H9 (cell line): ENCODE measurements at regions not wholly inside any gene's neighbourhood (a gene's known extent, or its start where the extent isn't known, plus 50 kb on each side); places are given as distances from the start of the nearest gene placed in this dataset.

Source experiments
- DNase-seq: peaks from one replicate; pipeline ENCODE4 v3.0.0-alpha.2; 2017
- H2AFZ ChIP-seq: one replicate; pipeline ENCODE4 v1.6.1; 2013; ENCODE audit warnings: mild to moderate bottlenecking, low read length, control low read depth, moderate library complexity
- H2AK5ac ChIP-seq: 2 replicates; pipeline ENCODE4 v1.6.1; 2013; ENCODE audit warnings: low read length, control low read depth, mixed read lengths; ENCODE audit not compliant: insufficient read length
- H2BK120ac ChIP-seq: one replicate; pipeline ENCODE4 v1.6.1; 2013; ENCODE audit warnings: low read depth, mild to moderate bottlenecking, low read length, control low read depth, inconsistent platforms; ENCODE audit not compliant: poor library complexity, severe bottlenecking
- H2BK12ac ChIP-seq: 2 replicates; pipeline ENCODE4 v1.6.1; 2013; ENCODE audit warnings: low read length, control low read depth, mixed read lengths, low read depth; ENCODE audit not compliant: insufficient read length
- H2BK15ac ChIP-seq: 2 replicates; pipeline ENCODE4 v1.6.1; 2013; ENCODE audit warnings: low read depth, low read length, control low read depth
- H2BK20ac ChIP-seq: one replicate; pipeline ENCODE4 v1.6.1; 2013; ENCODE audit warnings: low read depth, mild to moderate bottlenecking, low read length, control low read depth, inconsistent platforms; ENCODE audit not compliant: poor library complexity, severe bottlenecking
- H2BK5ac ChIP-seq: 2 replicates; pipeline ENCODE4 v1.6.1; 2013; ENCODE audit warnings: low read length, control low read depth, mixed read lengths; ENCODE audit not compliant: insufficient read length
- H3K14ac ChIP-seq: 2 replicates; pipeline ENCODE4 v1.6.1; 2013; ENCODE audit warnings: low read length, control low read depth; ENCODE audit not compliant: insufficient read depth
- H3K18ac ChIP-seq: 2 replicates; pipeline ENCODE4 v1.6.1; 2013; ENCODE audit warnings: low read depth, mild to moderate bottlenecking, mixed read lengths, low read length, control low read depth; ENCODE audit not compliant: insufficient read length
- H3K23ac ChIP-seq: 2 replicates; pipeline ENCODE4 v1.6.1; 2013; ENCODE audit warnings: low read length, control low read depth, mixed read lengths, low read depth; ENCODE audit not compliant: insufficient read length
- H3K23me2 ChIP-seq: 2 replicates; pipeline ENCODE4 v1.6.1; 2013; ENCODE audit warnings: low read depth, mild to moderate bottlenecking, mixed read lengths, low read length, control low read depth; ENCODE audit not compliant: insufficient read length, poor library complexity, severe bottlenecking
- H3K27ac ChIP-seq: 2 replicates; pipeline ENCODE4 v1.5.1; 2013; ENCODE audit warnings: low read length, control low read depth, mixed read lengths, low read depth; ENCODE audit not compliant: insufficient read length
- H3K27me3 ChIP-seq: 2 replicates; pipeline ENCODE4 v1.6.1; 2013; ENCODE audit warnings: low read length, control low read depth, inconsistent platforms; ENCODE audit not compliant: insufficient read depth
- H3K4ac ChIP-seq: 2 replicates; pipeline ENCODE4 v1.6.1; 2013; ENCODE audit warnings: low read depth, mild to moderate bottlenecking, control low read depth, inconsistent platforms, low read length, moderate library complexity
- H3K4me1 ChIP-seq: 2 replicates; pipeline ENCODE4 v1.6.1; 2013; ENCODE audit warnings: low read length, control low read depth, inconsistent platforms; ENCODE audit not compliant: insufficient read depth
- H3K4me2 ChIP-seq: 2 replicates; pipeline ENCODE4 v1.6.1; 2013; ENCODE audit warnings: low read length, control low read depth, mixed read lengths; ENCODE audit not compliant: insufficient read length, insufficient read depth
- H3K56ac ChIP-seq: 2 replicates; pipeline ENCODE4 v1.6.1; 2013; ENCODE audit warnings: low read depth, mild to moderate bottlenecking, mixed read lengths, low read length, control low read depth; ENCODE audit not compliant: insufficient read length
- H3K79me1 ChIP-seq: 2 replicates; pipeline ENCODE4 v1.6.1; 2013; ENCODE audit warnings: low read depth, mild to moderate bottlenecking, moderate library complexity, low read length, control low read depth, inconsistent platforms; ENCODE audit not compliant: insufficient read depth, poor library complexity, severe bottlenecking
- H3K79me2 ChIP-seq: 2 replicates; pipeline ENCODE4 v1.6.1; 2013; ENCODE audit warnings: low read length, control low read depth, inconsistent platforms; ENCODE audit not compliant: insufficient read depth
- H3K9ac ChIP-seq: 2 replicates; pipeline ENCODE4 v1.6.1; 2013; ENCODE audit warnings: low read length, control low read depth, mixed read lengths; ENCODE audit not compliant: insufficient read length; ENCODE audit errors: extremely low read depth
- H3K9me3 ChIP-seq: one replicate; pipeline ENCODE4 v1.6.1; 2013; ENCODE audit warnings: low read depth, low read length, inconsistent platforms; ENCODE audit not compliant: control insufficient read depth
- H3T11ph ChIP-seq: one replicate; pipeline ENCODE4 v1.6.1; 2013; ENCODE audit warnings: mild to moderate bottlenecking, low read length, control low read depth, inconsistent platforms
- H4K20me1 ChIP-seq: one replicate; pipeline ENCODE4 v1.6.1; 2013; ENCODE audit not compliant: control insufficient read depth, insufficient read length, insufficient read depth
- H4K5ac ChIP-seq: 2 replicates; pipeline ENCODE4 v1.6.1; 2013; ENCODE audit warnings: low read depth, mild to moderate bottlenecking, mixed read lengths, low read length, control low read depth; ENCODE audit not compliant: insufficient read length
- H4K8ac ChIP-seq: replicated peaks from 2 replicates; pipeline ENCODE4 v1.6.1; 2013; ENCODE audit warnings: low read length, control low read depth, mixed read lengths, low read depth; ENCODE audit not compliant: insufficient read length
- H4K91ac ChIP-seq: 2 replicates; pipeline ENCODE4 v1.6.1; 2013; ENCODE audit warnings: low read depth, mild to moderate bottlenecking, moderate library complexity, mixed read lengths, low read length, control low read depth; ENCODE audit not compliant: insufficient read length
- H3K27ac Mint-ChIP-seq, 3 experiments: 2 replicates in 2 of 3; 3 replicates in 1 of 3; pipeline ENCODE4 v1.8.0; 2020 to 2021; ENCODE audit warnings: mixed read lengths in 3 of 3, mild to moderate bottlenecking in 1 of 3, moderate library complexity in 1 of 3
- H3K27me3 Mint-ChIP-seq: 2 replicates; pipeline ENCODE4 v1.8.0; 2021; ENCODE audit warnings: low read depth, mild to moderate bottlenecking, moderate library complexity, mixed read lengths
- H3K36me3 Mint-ChIP-seq, 3 experiments: 2 replicates in 2 of 3; 3 replicates in 1 of 3; pipeline ENCODE4 v1.8.0; 2020 to 2021; ENCODE audit warnings: low read depth in 3 of 3, mixed read lengths in 3 of 3; ENCODE audit not compliant: insufficient read depth in 1 of 3
- H3K4me1 Mint-ChIP-seq, 2 experiments: 2 replicates each; pipeline ENCODE4 v1.8.0; 2020; ENCODE audit warnings: mixed read lengths in 2 of 2
- H3K4me3 Mint-ChIP-seq, 2 experiments: 2 replicates in 1 of 2; 3 replicates in 1 of 2; pipeline ENCODE4 v1.8.0; 2020 to 2021; ENCODE audit warnings: mild to moderate bottlenecking in 2 of 2, mixed read lengths in 2 of 2, moderate library complexity in 1 of 2
- H3K9me3 Mint-ChIP-seq, 2 experiments: 2 replicates in 1 of 2; 3 replicates in 1 of 2; pipeline ENCODE4 v1.8.0; 2020; ENCODE audit warnings: mild to moderate bottlenecking in 2 of 2, mixed read lengths in 2 of 2, moderate library complexity in 1 of 2
- WGBS: extraction: QIAGEN DNeasy Blood & Tissue Kit; methylation state at CpG from one replicate; pipeline ENCODE4 v1.1.7; 2013; ENCODE audit warnings: missing lambda C conversion rate, low lambda C conversion rate, mixed read lengths; ENCODE audit not compliant: insufficient read length; ENCODE audit errors: extremely low coverage; 5-methylcytosine and 5-hydroxymethylcytosine counted together
- TF ChIP-seq, protein P1 (sequence below): fragments of 200-600 bp; sonication (generic); conservative IDR thresholded peaks from 3 replicates; pipeline ENCODE4 v1.8.0; 2021; ENCODE audit warnings: antibody characterized with exemption, mild to moderate bottlenecking

- Histone ChIP-seq H3K27me3 (no peaks in the 10 kb centered on the region), H2BK120ac (no peak overlapping the region), H3K9ac (no peak overlapping the region), H2AFZ (no peak overlapping the region), H3K23me2 (no peaks in the 10 kb centered on the region), H3K79me2 (no peaks in the 10 kb centered on the region), H3K9me3 (peaks cover 80% of the 10 kb centered on the region), H3T11ph (no peak overlapping the region), H3K14ac (no peak overlapping the region), H4K20me1 (no peaks in the 10 kb centered on the region), H3K18ac (no peak overlapping the region), H3K79me1 (no peaks in the 10 kb centered on the region), H4K5ac (no peak overlapping the region), H2BK5ac (no peak overlapping the region), H2AK5ac (no peak overlapping the region), H3K4ac (no peak overlapping the region), H3K4me1 (no peaks in the 10 kb centered on the region), H3K23ac (no peak overlapping the region), H2BK15ac (no peak overlapping the region), H3K27ac (no peak overlapping the region), H2BK12ac (no peak overlapping the region), H4K91ac (no peak overlapping the region), H3K4me2 (no peak overlapping the region), H3K56ac (no peak overlapping the region), H4K8ac (no peak overlapping the region), H2BK20ac (no peak overlapping the region)
- Mint-ChIP-seq H3K4me1 (no peaks in the 10 kb centered on the region), H3K27me3 (no peaks in the 10 kb centered on the region), H3K36me3 (peaks cover under 1 to 37% (median 9%) of the 10 kb centered on the region in 3 experiments; a peak in 6 of 7 replicates), H3K9me3 (peaks cover 93 to 95% of the 10 kb centered on the region in 2 experiments), H3K4me3 (no peak overlapping the region), H3K27ac (no peak overlapping the region)
- no CpG with 5 or more reads among the region's 2 CpGs for WGBS
- no peak for DNase-seq
- TF ChIP-seq, protein P1, sequence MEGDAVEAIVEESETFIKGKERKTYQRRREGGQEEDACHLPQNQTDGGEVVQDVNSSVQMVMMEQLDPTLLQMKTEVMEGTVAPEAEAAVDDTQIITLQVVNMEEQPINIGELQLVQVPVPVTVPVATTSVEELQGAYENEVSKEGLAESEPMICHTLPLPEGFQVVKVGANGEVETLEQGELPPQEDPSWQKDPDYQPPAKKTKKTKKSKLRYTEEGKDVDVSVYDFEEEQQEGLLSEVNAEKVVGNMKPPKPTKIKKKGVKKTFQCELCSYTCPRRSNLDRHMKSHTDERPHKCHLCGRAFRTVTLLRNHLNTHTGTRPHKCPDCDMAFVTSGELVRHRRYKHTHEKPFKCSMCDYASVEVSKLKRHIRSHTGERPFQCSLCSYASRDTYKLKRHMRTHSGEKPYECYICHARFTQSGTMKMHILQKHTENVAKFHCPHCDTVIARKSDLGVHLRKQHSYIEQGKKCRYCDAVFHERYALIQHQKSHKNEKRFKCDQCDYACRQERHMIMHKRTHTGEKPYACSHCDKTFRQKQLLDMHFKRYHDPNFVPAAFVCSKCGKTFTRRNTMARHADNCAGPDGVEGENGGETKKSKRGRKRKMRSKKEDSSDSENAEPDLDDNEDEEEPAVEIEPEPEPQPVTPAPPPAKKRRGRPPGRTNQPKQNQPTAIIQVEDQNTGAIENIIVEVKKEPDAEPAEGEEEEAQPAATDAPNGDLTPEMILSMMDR: no peak
Measured at GRCh38 chr19:57028804-57029525, 90.8 kb upstream of the USP29 start.
